ENCODE measurements at regions not wholly inside any gene's neighbourhood (a gene's known extent, or its start where the extent isn't known, plus 50 kb on each side); places are given as distances from the start of the nearest gene placed in this dataset.

DNA sequence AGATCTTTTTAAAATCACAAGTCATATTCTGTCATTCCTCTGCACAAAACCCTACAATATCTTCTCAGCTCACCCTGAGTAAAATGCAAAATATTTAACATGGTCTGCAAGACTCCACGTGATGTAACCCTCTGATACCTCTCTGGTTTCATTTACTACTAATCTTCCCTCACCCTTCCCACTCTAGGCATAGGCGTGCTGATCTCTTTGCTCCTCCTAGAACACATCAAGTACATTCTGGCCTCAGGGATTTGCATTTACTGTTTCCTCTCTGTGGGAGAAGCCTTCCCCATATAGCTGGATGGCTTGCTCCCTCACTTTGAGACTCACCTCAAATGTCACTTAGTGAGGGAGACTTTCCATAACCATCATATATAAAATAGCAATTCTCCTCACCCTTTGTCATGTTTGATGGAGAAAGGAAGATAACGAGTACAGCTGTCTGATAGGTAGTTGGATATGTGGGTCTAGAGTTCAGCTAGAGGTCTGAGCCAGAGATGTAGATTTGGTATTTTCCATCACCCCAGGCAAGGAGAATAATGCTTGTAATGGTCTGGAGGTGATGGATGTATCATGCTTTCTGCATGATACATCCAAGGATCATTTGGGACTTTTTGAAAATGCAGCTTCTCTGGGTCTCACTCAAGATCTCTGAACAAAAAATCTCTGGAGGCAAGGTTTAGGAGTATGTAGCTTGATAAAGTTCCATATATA, 123.9 kb upstream of the VAMP7 start:
- Histone ChIP-seq H3K4me3 (ENCODE audit: low read length, poor library complexity, severe bottlenecking) (no peak overlapping the region), H3K4me2 (ENCODE audit: low read depth, low read length, poor library complexity, severe bottlenecking) (no peak overlapping the region), H3K79me2 (ENCODE audit: insufficient read depth, low read length) (no peaks in the 10 kb centered on the region), H3K4me1 (ENCODE audit: insufficient read depth, low read length, poor library complexity, severe bottlenecking) (no peaks in the 10 kb centered on the region), H3K9me2 (replicated peaks; ENCODE audit: low read depth, low read length) (no peaks in the 10 kb centered on the region), H3K9me3 (ENCODE audit: insufficient read depth, low read depth, low read length) (no peaks in the 10 kb centered on the region), H3F3A (ENCODE audit: low read depth) (no peaks in the 10 kb centered on the region), H2AFZ (ENCODE audit: low read length) (no peak overlapping the region), H3K36me3 (ENCODE audit: insufficient read depth, low read length) (no peaks in the 10 kb centered on the region), H3K9ac (ENCODE audit: low read depth, low read length, poor library complexity, severe bottlenecking) (no peak overlapping the region), H4K20me1 (ENCODE audit: insufficient read depth, low read length, poor library complexity, severe bottlenecking) (no peaks in the 10 kb centered on the region), H3K27me3 (ENCODE audit: insufficient read depth, low read length, poor library complexity, severe bottlenecking) (no peaks in the 10 kb centered on the region)
- TF ChIP-seq, protein P1, sequence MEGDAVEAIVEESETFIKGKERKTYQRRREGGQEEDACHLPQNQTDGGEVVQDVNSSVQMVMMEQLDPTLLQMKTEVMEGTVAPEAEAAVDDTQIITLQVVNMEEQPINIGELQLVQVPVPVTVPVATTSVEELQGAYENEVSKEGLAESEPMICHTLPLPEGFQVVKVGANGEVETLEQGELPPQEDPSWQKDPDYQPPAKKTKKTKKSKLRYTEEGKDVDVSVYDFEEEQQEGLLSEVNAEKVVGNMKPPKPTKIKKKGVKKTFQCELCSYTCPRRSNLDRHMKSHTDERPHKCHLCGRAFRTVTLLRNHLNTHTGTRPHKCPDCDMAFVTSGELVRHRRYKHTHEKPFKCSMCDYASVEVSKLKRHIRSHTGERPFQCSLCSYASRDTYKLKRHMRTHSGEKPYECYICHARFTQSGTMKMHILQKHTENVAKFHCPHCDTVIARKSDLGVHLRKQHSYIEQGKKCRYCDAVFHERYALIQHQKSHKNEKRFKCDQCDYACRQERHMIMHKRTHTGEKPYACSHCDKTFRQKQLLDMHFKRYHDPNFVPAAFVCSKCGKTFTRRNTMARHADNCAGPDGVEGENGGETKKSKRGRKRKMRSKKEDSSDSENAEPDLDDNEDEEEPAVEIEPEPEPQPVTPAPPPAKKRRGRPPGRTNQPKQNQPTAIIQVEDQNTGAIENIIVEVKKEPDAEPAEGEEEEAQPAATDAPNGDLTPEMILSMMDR (conservative IDR thresholded peaks at IDR 0.05; ENCODE audit: low read length) = no peak
- TF ChIP-seq EZH2phosphoT487 (IDR thresholded peaks at IDR 0.05; ENCODE audit: borderline replicate concordance) = no peak

DNA sequence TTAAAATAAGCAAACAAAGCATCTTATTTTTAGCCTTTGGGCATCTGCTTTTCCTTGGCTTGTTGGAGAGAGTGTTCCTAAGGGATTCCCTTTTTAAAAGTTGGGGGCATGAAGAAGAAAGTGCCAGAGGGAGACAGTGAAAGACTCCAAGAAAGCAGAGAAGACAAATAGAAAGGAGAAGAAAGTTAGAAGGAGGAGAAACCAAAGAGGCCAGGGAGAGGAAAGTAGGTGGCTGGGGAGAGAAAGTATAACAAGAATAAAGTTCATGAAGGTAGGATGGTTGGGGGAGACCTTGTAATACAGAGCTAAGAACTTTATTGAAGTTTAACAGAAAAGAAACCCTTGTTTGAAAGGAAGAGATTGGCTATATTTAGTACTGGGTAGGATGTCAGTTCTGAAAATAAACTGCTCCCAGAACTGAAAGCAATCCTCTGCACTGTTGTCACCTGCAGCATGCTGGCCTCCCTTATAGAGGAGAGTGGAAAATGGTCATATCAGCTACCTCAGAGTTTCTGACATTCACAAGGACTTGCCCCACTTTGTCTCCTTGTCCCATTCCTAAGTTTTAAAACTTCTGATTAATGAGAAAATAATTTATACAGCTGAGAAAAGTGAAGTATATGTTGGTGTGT, 125.3 kb upstream of the VAMP7 start:
- H4K20me1 ChIP-seq (ENCODE audit: insufficient read depth, low read length, poor library complexity, severe bottlenecking) = no peaks in the 10 kb centered on the region

DNA sequence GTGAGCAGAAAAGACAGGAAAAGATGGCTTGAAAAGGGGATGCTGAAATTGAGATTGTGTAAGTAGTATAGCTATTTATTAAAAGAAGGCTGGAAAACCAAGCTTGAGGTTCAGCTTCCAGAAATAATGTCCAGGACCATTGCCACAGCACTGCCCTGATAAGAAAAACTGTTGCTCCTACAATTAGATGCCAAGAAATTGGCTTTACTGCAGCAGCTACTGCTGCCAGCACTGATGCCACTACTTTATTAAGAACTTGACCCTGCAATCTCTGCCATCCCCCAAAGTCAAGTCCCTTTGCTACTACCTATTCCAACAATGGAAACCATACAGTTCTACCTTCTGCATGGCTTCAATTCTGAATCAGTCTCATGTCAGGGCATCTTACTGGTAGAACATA, 130.0 kb upstream of the VAMP7 start:
- peaks cover 21% of the 10 kb centered on the region for H3K4me1 ChIP-seq (ENCODE audit: insufficient read depth, low read length, poor library complexity, severe bottlenecking)
- H3K4me2 ChIP-seq (ENCODE audit: low read depth, low read length, poor library complexity, severe bottlenecking) = no peak overlapping the region
- no peak for TF ChIP-seq EZH2phosphoT487 (IDR thresholded peaks at IDR 0.05; ENCODE audit: borderline replicate concordance)
- no peak overlapping the region for H3K4me3 ChIP-seq (ENCODE audit: low read length, poor library complexity, severe bottlenecking)
- no peak overlapping the region for H3K9ac ChIP-seq (ENCODE audit: low read depth, low read length, poor library complexity, severe bottlenecking)
- no peaks in the 10 kb centered on the region for H3K9me2 ChIP-seq (replicated peaks; ENCODE audit: low read depth, low read length)
- H3F3A ChIP-seq (ENCODE audit: low read depth) = no peaks in the 10 kb centered on the region
- H4K20me1 ChIP-seq (ENCODE audit: insufficient read depth, low read length, poor library complexity, severe bottlenecking) = no peaks in the 10 kb centered on the region
- no peak overlapping the region for H2AFZ ChIP-seq (ENCODE audit: low read length)
- H3K9me3 ChIP-seq (ENCODE audit: insufficient read depth, low read depth, low read length) = no peaks in the 10 kb centered on the region
- no peaks in the 10 kb centered on the region for H3K36me3 ChIP-seq (ENCODE audit: insufficient read depth, low read length)
- H3K27me3 ChIP-seq (ENCODE audit: insufficient read depth, low read length, poor library complexity, severe bottlenecking) = no peaks in the 10 kb centered on the region
- H3K79me2 ChIP-seq (ENCODE audit: insufficient read depth, low read length) = no peaks in the 10 kb centered on the region

More for the DNA sequence above, 125.3 kb upstream of the VAMP7 start:
- Histone ChIP-seq H3F3A (ENCODE audit: low read depth) (no peaks in the 10 kb centered on the region), H3K36me3 (ENCODE audit: insufficient read depth, low read length) (no peaks in the 10 kb centered on the region), H3K9me3 (ENCODE audit: insufficient read depth, low read depth, low read length) (no peaks in the 10 kb centered on the region), H3K79me2 (ENCODE audit: insufficient read depth, low read length) (no peaks in the 10 kb centered on the region), H3K4me2 (ENCODE audit: low read depth, low read length, poor library complexity, severe bottlenecking) (no peak overlapping the region), H3K9me2 (replicated peaks; ENCODE audit: low read depth, low read length) (no peaks in the 10 kb centered on the region), H3K9ac (ENCODE audit: low read depth, low read length, poor library complexity, severe bottlenecking) (no peak overlapping the region), H3K4me3 (ENCODE audit: low read length, poor library complexity, severe bottlenecking) (no peak overlapping the region), H3K27me3 (ENCODE audit: insufficient read depth, low read length, poor library complexity, severe bottlenecking) (no peaks in the 10 kb centered on the region), H3K4me1 (ENCODE audit: insufficient read depth, low read length, poor library complexity, severe bottlenecking) (no peaks in the 10 kb centered on the region), H2AFZ (ENCODE audit: low read length) (no peak overlapping the region)
- TF ChIP-seq, protein P1 (conservative IDR thresholded peaks at IDR 0.05; ENCODE audit: low read length) = no peak
- TF ChIP-seq EZH2phosphoT487 (IDR thresholded peaks at IDR 0.05; ENCODE audit: borderline replicate concordance) = no peak

Measured in Loucy (cell line).